Neural cell (in vitro differentiated cells): ENCODE measurements at regions not wholly inside any gene's neighbourhood (a gene's known extent, or its start where the extent isn't known, plus 50 kb on each side); places are given as distances from the start of the nearest gene placed in this dataset.

Experiments
- POLR2AphosphoS5 ChIP-seq: IDR thresholded peaks from 2 replicates; pipeline ENCODE4 v1.6.1; 2012
- REST ChIP-seq: IDR thresholded peaks from 2 replicates; pipeline ENCODE4 v1.6.1; 2012; ENCODE audit warnings: borderline replicate concordance
- TAF1 ChIP-seq: IDR thresholded peaks from 2 replicates; pipeline ENCODE4 v1.6.1; 2012; ENCODE audit warnings: low read depth
- TF ChIP-seq, protein P1 (sequence below): fragments of 450-650 bp; IDR thresholded peaks from 2 replicates; pipeline ENCODE4 v1.5.1; 2014; ENCODE audit warnings: antibody characterized with exemption, mild to moderate bottlenecking, moderate library complexity; ENCODE audit not compliant: poor library complexity, severe bottlenecking

DNA sequence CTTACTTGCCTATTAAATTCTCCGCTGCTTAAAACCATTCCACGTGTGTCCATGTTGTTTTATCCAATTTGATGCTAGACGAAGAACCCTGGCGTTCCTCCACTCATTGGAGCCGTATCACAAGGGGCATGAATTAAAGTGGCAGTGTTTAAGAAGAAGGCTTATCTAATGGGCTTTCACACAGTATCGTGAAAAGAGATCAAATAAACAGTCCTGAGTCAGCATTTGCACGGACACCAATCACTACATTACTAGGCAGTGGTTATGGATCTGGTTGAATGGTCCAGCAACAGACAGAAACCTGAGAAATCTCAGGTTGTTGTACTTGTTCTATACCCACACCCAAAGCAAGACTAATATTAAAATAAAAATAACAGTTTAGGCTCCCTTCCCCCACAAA lies 671.6 kb downstream of the FAT4 start:
- TF ChIP-seq POLR2AphosphoS5: no peak
- TF ChIP-seq, protein P1, sequence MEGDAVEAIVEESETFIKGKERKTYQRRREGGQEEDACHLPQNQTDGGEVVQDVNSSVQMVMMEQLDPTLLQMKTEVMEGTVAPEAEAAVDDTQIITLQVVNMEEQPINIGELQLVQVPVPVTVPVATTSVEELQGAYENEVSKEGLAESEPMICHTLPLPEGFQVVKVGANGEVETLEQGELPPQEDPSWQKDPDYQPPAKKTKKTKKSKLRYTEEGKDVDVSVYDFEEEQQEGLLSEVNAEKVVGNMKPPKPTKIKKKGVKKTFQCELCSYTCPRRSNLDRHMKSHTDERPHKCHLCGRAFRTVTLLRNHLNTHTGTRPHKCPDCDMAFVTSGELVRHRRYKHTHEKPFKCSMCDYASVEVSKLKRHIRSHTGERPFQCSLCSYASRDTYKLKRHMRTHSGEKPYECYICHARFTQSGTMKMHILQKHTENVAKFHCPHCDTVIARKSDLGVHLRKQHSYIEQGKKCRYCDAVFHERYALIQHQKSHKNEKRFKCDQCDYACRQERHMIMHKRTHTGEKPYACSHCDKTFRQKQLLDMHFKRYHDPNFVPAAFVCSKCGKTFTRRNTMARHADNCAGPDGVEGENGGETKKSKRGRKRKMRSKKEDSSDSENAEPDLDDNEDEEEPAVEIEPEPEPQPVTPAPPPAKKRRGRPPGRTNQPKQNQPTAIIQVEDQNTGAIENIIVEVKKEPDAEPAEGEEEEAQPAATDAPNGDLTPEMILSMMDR: no peak
- no peak for TF ChIP-seq TAF1
- no peak for TF ChIP-seq REST
